Neural crest cell (in vitro differentiated cells): ENCODE measurements at regions not wholly inside any gene's neighbourhood (a gene's known extent, or its start where the extent isn't known, plus 50 kb on each side); places are given as distances from the start of the nearest gene placed in this dataset.
"Not testable (repeated sequence)": the region's sequence is repeated elsewhere in the genome, so short reads cannot be mapped to it uniquely, and the experiment has no call there.

Experiments used
- DNase-seq: peaks from one replicate; pipeline ENCODE4 v3.0.0; 2021; ENCODE audit warnings: low read depth, mixed read lengths, low spot score
- H3K27ac Mint-ChIP-seq: one replicate; pipeline ENCODE4 v1.8.0; 2021; ENCODE audit warnings: mild to moderate bottlenecking, mixed read lengths; ENCODE audit not compliant: unreplicated experiment
- H3K27me3 Mint-ChIP-seq: 2 replicates; pipeline ENCODE4 v1.8.0; 2021; ENCODE audit warnings: low read depth, mild to moderate bottlenecking, mixed read lengths
- H3K36me3 Mint-ChIP-seq: 2 replicates; pipeline ENCODE4 v1.8.0; 2021; ENCODE audit warnings: low read depth, mild to moderate bottlenecking, mixed read lengths
- H3K4me1 Mint-ChIP-seq: 2 replicates; pipeline ENCODE4 v1.8.0; 2021; ENCODE audit warnings: mixed read lengths
- H3K4me3 Mint-ChIP-seq: one replicate; pipeline ENCODE4 v1.8.0; 2021; ENCODE audit warnings: mild to moderate bottlenecking, mixed read lengths
- H3K9me3 Mint-ChIP-seq: 2 replicates; pipeline ENCODE4 v1.8.0; 2021; ENCODE audit warnings: mixed read lengths
- CTCF ChIP-seq: fragments of 200-600 bp; sonication (generic); conservative IDR thresholded peaks from 2 replicates; pipeline ENCODE4 v1.5.0; 2021; ENCODE audit warnings: antibody characterized with exemption, mild to moderate bottlenecking

GRCh38 chr1:245074898-245075297 is 79.9 kb upstream of the KIF26B start:
- Mint-ChIP-seq H3K27me3 (no peaks in the 10 kb centered on the region), H3K4me3 (no peak overlapping the region), H3K27ac (no peak overlapping the region), H3K36me3 (peaks cover 30% of the 10 kb centered on the region), H3K4me1 (no peaks in the 10 kb centered on the region), H3K9me3 (peaks cover 8% of the 10 kb centered on the region)
- DNase-seq, result no peak
- TF ChIP-seq CTCF, result no peak

GRCh38 chr1:245074232-245074747 is 80.5 kb upstream of the KIF26B start:
- no peak for TF ChIP-seq CTCF
- Mint-ChIP-seq H3K4me3 (no peak overlapping the region), H3K36me3 (peaks cover 28% of the 10 kb centered on the region), H3K27ac (peak overlapping the region; percentile 51), H3K4me1 (no peaks in the 10 kb centered on the region), H3K27me3 (no peaks in the 10 kb centered on the region), H3K9me3 (peaks cover 8% of the 10 kb centered on the region)
- no peak for DNase-seq

GRCh38 chr1:245070836-245071615 is 83.8 kb upstream of the KIF26B start:
- no peaks in the 10 kb centered on the region for H3K4me1 Mint-ChIP-seq

GRCh38 chr1:245067257-245067656 is 87.5 kb upstream of the KIF26B start:
- Mint-ChIP-seq H3K4me3 (no peak overlapping the region), H3K9me3 (no peaks in the 10 kb centered on the region), H3K36me3 (peaks cover 17% of the 10 kb centered on the region), H3K27ac (no peak overlapping the region), H3K4me1 (no peaks in the 10 kb centered on the region), H3K27me3 (no peaks in the 10 kb centered on the region)
- no peak for DNase-seq
- TF ChIP-seq CTCF, result no peak

More at GRCh38 chr1:245070836-245071615, 83.8 kb upstream of the KIF26B start:
- no peak for DNase-seq
- TF ChIP-seq CTCF, result no peak
- Mint-ChIP-seq H3K27ac (no peak overlapping the region), H3K27me3 (no peaks in the 10 kb centered on the region), H3K4me3 (no peak overlapping the region), H3K36me3 (peaks cover 24% of the 10 kb centered on the region), H3K9me3 (peaks cover 3% of the 10 kb centered on the region)

GRCh38 chr1:245062741-245063305 is 92.0 kb upstream of the KIF26B start:
- no peaks in the 10 kb centered on the region for H3K9me3 Mint-ChIP-seq
- TF ChIP-seq CTCF, result no peak
- H3K4me3 Mint-ChIP-seq, result no peak overlapping the region
- H3K36me3 Mint-ChIP-seq, result peaks cover 7% of the 10 kb centered on the region
- no peaks in the 10 kb centered on the region for H3K27me3 Mint-ChIP-seq
- no peak for DNase-seq
- no peaks in the 10 kb centered on the region for H3K4me1 Mint-ChIP-seq
- H3K27ac Mint-ChIP-seq, result no peak overlapping the region

- not testable (repeated sequence) for H3K27me3 Mint-ChIP-seq, DNase-seq, H3K4me3 Mint-ChIP-seq, H3K4me1 Mint-ChIP-seq, H3K9me3 Mint-ChIP-seq, H3K36me3 Mint-ChIP-seq, H3K27ac Mint-ChIP-seq
These were observed 93.0 kb upstream of the KIF26B start for GRCh38 chr1:245061808-245062207.
